Naive thymus-derived CD4-positive, alpha-beta T cell (primary cell): ENCODE measurements at regions not wholly inside any gene's neighbourhood (a gene's known extent, or its start where the extent isn't known, plus 50 kb on each side); places are given as distances from the start of the nearest gene placed in this dataset.
A peak's percentile ranks its signal among the peaks of the same experiment; 100 is the strongest.

ENCODE experiments used
- ATAC-seq: fragments of 150-1000 bp; cut with Tn5 transposase; 2 replicates; pipeline ENCODE4 v1.10.0; 2021; ENCODE audit warnings: mild to moderate bottlenecking, moderate library complexity
- CTCF ChIA-PET: fragments of 350-600 bp; sonication (Branson Sonifier 250); formaldehyde crosslinking; loops from one replicate; lab custom pipeline; 2021; ENCODE audit warnings: antibody characterized with exemption; lab: Charles Lee
- POLR2A ChIA-PET: fragments of 350-600 bp; sonication (Branson Sonifier 250); formaldehyde crosslinking; loops from one replicate; lab custom pipeline; 2021; ENCODE audit warnings: antibody characterized with exemption, inconsistent platforms; lab: Charles Lee
- DNase-seq, 9 donors: peaks; one replicate each; pipeline versions ENCODE4 v3.0.0 to v3.0.0-alpha.2; 2020 to 2022; ENCODE audit warnings: mixed read lengths in 1 of 9
- H3K27ac ChIP-seq: one replicate; pipeline ENCODE4 v1.7.0; 2013; ENCODE audit warnings: mild to moderate bottlenecking, low read depth, low read length, moderate library complexity
- H3K27me3 ChIP-seq, 2 donors: one replicate each; pipeline ENCODE4 v1.7.0; 2013; ENCODE audit warnings: low read length in 2 of 2, mild to moderate bottlenecking in 2 of 2, moderate library complexity in 2 of 2; ENCODE audit not compliant: control insufficient read depth in 2 of 2, insufficient read depth in 2 of 2
- H3K36me3 ChIP-seq, 3 experiments: 1 replicate in 2 of 3; 2 replicates in 1 of 3; pipeline ENCODE4 v1.7.0; 2013; ENCODE audit warnings: low read length in 3 of 3, mild to moderate bottlenecking in 3 of 3, moderate library complexity in 1 of 3; ENCODE audit not compliant: insufficient read depth in 3 of 3, control insufficient read depth in 2 of 3
- H3K4me1 ChIP-seq, 2 donors: one replicate each; pipeline ENCODE4 v1.7.0; 2013; ENCODE audit warnings: low read length in 2 of 2, mild to moderate bottlenecking in 2 of 2, moderate library complexity in 1 of 2; ENCODE audit not compliant: control insufficient read depth in 2 of 2, insufficient read depth in 2 of 2
- H3K4me3 ChIP-seq: 2 replicates; pipeline ENCODE4 v1.7.0; 2013; ENCODE audit warnings: mild to moderate bottlenecking, low read length
- H3K9me3 ChIP-seq, 3 experiments: 1 replicate in 2 of 3; 2 replicates in 1 of 3; pipeline ENCODE4 v1.7.0; 2013; ENCODE audit warnings: low read length in 3 of 3; ENCODE audit not compliant: control insufficient read depth in 2 of 3
- H3K27ac Mint-ChIP-seq, 9 donors: one replicate each; pipeline ENCODE4 v1.8.0; 2020 to 2022; ENCODE audit warnings: mixed read lengths in 9 of 9, mild to moderate bottlenecking in 8 of 9, moderate library complexity in 5 of 9, inconsistent platforms in 2 of 9
- H3K27me3 Mint-ChIP-seq, 5 donors: one replicate each; pipeline ENCODE4 v1.8.0; 2021 to 2022; ENCODE audit warnings: mixed read lengths in 5 of 5, mild to moderate bottlenecking in 1 of 5
- H3K36me3 Mint-ChIP-seq, 5 donors: one replicate each; pipeline ENCODE4 v1.8.0; 2020 to 2022; ENCODE audit warnings: mixed read lengths in 5 of 5, mild to moderate bottlenecking in 3 of 5, inconsistent platforms in 1 of 5
- H3K4me1 Mint-ChIP-seq, 7 donors: one replicate each; pipeline ENCODE4 v1.8.0; 2020 to 2022; ENCODE audit warnings: mixed read lengths in 7 of 7, mild to moderate bottlenecking in 3 of 7, inconsistent platforms in 1 of 7
- H3K4me3 Mint-ChIP-seq, 10 donors: one replicate each; pipeline ENCODE4 v1.8.0; 2020 to 2022; ENCODE audit warnings: mild to moderate bottlenecking in 10 of 10, mixed read lengths in 10 of 10, moderate library complexity in 6 of 10, inconsistent platforms in 2 of 10
- H3K9me3 Mint-ChIP-seq, 11 donors: one replicate each; pipeline ENCODE4 v1.8.0; 2020 to 2022; ENCODE audit warnings: mixed read lengths in 11 of 11, mild to moderate bottlenecking in 4 of 11, inconsistent platforms in 1 of 11, moderate library complexity in 1 of 11
- intact Hi-C, 2 donors: fragments of 100-400 bp; cut with micrococcal nuclease; formaldehyde crosslinking; loops; one replicate each; pipeline ENCODE4 v1.15.1; 2023

- DNase-seq (no peak), ATAC-seq (no peak)
- Histone ChIP-seq H3K27me3 (no peaks in the 10 kb centered on the region), H3K9me3 (no peaks in the 10 kb centered on the region), H3K27ac (no peak overlapping the region), H3K4me1 (no peaks in the 10 kb centered on the region), H3K4me3 (no peak overlapping the region), H3K36me3 (no peaks in the 10 kb centered on the region)
- intact Hi-C loops, result no loop called here
- Mint-ChIP-seq H3K36me3 (peaks cover 0 to 5% (median 0%) of the 10 kb centered on the region in 5 donors), H3K27me3 (peaks cover 0 to 11% (median 6%) of the 10 kb centered on the region in 5 donors), H3K27ac (no peak overlapping the region), H3K4me3 (no peak overlapping the region), H3K4me1 (no peaks in the 10 kb centered on the region), H3K9me3 (peaks cover 0 to 15% (median 7%) of the 10 kb centered on the region in 11 donors)
- ChIA-PET POLR2A (no interaction called here), CTCF (no interaction called here)
Observed at GRCh38 chr4:56215141-56215783, 172.0 kb downstream of the AASDH start.

- ATAC-seq (no peak), DNase-seq (no peak)
- H3K9me3 Mint-ChIP-seq, result peaks cover 0 to 15% (median 7%) of the 10 kb centered on the region in 11 donors
- H3K27ac Mint-ChIP-seq, result no peak overlapping the region
- no peak overlapping the region for H3K4me3 Mint-ChIP-seq
- Histone ChIP-seq H3K27ac (no peak overlapping the region), H3K4me3 (no peak overlapping the region), H3K9me3 (no peaks in the 10 kb centered on the region), H3K4me1 (no peaks in the 10 kb centered on the region), H3K36me3 (no peaks in the 10 kb centered on the region), H3K27me3 (no peaks in the 10 kb centered on the region)
- intact Hi-C loops, result loop anchor here in 1 of 2 donors (5.0 kb wide), 1 partner anchor 89 kb away; no protein-coding TSS in a partner anchor
- ChIA-PET POLR2A (no interaction called here), CTCF (no interaction called here)
- H3K36me3 Mint-ChIP-seq, result peaks cover 0 to 5% (median 0%) of the 10 kb centered on the region in 5 donors
- peaks cover 0 to 6% (median 2%) of the 10 kb centered on the region in 5 donors for H3K27me3 Mint-ChIP-seq
- H3K4me1 Mint-ChIP-seq, result no peaks in the 10 kb centered on the region
Observed at GRCh38 chr4:56213543-56213942, 173.7 kb downstream of the AASDH start.

GRCh38 chr4:56212774-56213173 is 174.5 kb downstream of the AASDH start:
- H3K27me3 Mint-ChIP-seq, result peaks cover 0 to 4% (median 2%) of the 10 kb centered on the region in 5 donors
- Histone ChIP-seq H3K27ac (no peak overlapping the region), H3K9me3 (no peaks in the 10 kb centered on the region), H3K4me3 (no peak overlapping the region), H3K27me3 (no peaks in the 10 kb centered on the region), H3K36me3 (no peaks in the 10 kb centered on the region), H3K4me1 (no peaks in the 10 kb centered on the region)
- intact Hi-C loops, result loop anchor here in 1 of 2 donors (5.0 kb wide), 1 partner anchor 90 kb away; no protein-coding TSS in a partner anchor
- H3K36me3 Mint-ChIP-seq, result peaks cover 0 to 5% (median 0%) of the 10 kb centered on the region in 5 donors
- ChIA-PET POLR2A (no interaction called here), CTCF (no interaction called here)
- H3K4me3 Mint-ChIP-seq, result no peak overlapping the region
- H3K4me1 Mint-ChIP-seq, result no peaks in the 10 kb centered on the region
- peaks cover 0 to 15% (median 7%) of the 10 kb centered on the region in 11 donors for H3K9me3 Mint-ChIP-seq
- ATAC-seq (no peak), DNase-seq (no peak)
- peak overlapping the region in 1 of 9 donors; percentile 54 for H3K27ac Mint-ChIP-seq

- no peak for ATAC-seq
- H3K27me3 Mint-ChIP-seq, result peaks cover 0 to 4% (median 0%) of the 10 kb centered on the region in 5 donors
- H3K4me1 ChIP-seq, result no peaks in the 10 kb centered on the region
- H3K36me3 ChIP-seq, result no peaks in the 10 kb centered on the region
- DNase-seq, result no peak
- ChIA-PET POLR2A (no interaction called here), CTCF (no interaction called here)
- H3K27ac ChIP-seq, result no peak overlapping the region
- H3K27ac Mint-ChIP-seq, result peak overlapping the region in 1 of 9 donors; percentile 14
- intact Hi-C loops, result loop anchor here in 1 of 2 donors (5.0 kb wide), 1 partner anchor 91 kb away; no protein-coding TSS in a partner anchor
- H3K4me3 ChIP-seq, result no peak overlapping the region
- H3K9me3 ChIP-seq, result no peaks in the 10 kb centered on the region
- H3K27me3 ChIP-seq, result no peaks in the 10 kb centered on the region
- H3K36me3 Mint-ChIP-seq, result peaks cover 0 to 5% (median 0%) of the 10 kb centered on the region in 5 donors
- peaks cover 0 to 15% (median 7%) of the 10 kb centered on the region in 11 donors for H3K9me3 Mint-ChIP-seq
- H3K4me1 Mint-ChIP-seq, result no peaks in the 10 kb centered on the region
- no peak overlapping the region for H3K4me3 Mint-ChIP-seq
Observed at GRCh38 chr4:56211202-56211601, 176.1 kb downstream of the AASDH start.

- no peaks in the 10 kb centered on the region for H3K4me1 ChIP-seq
- Mint-ChIP-seq H3K27ac (no peak overlapping the region), H3K27me3 (peaks cover 0 to 4% (median 0%) of the 10 kb centered on the region in 5 donors), H3K4me3 (no peak overlapping the region), H3K9me3 (peaks cover 0 to 15% (median 7%) of the 10 kb centered on the region in 11 donors), H3K4me1 (no peaks in the 10 kb centered on the region), H3K36me3 (peaks cover 0 to 5% (median 0%) of the 10 kb centered on the region in 5 donors)
- DNase-seq (no peak), ATAC-seq (no peak)
- H3K27me3 ChIP-seq, result no peaks in the 10 kb centered on the region
- POLR2A ChIA-PET, result no interaction called here
- no peaks in the 10 kb centered on the region for H3K36me3 ChIP-seq
- no peak overlapping the region for H3K27ac ChIP-seq
- intact Hi-C loops, result loop anchor here in 1 of 2 donors (5.0 kb wide), 1 partner anchor 92 kb away; no protein-coding TSS in a partner anchor
- CTCF ChIA-PET, result no interaction called here
- H3K9me3 ChIP-seq, result no peaks in the 10 kb centered on the region
- no peak overlapping the region for H3K4me3 ChIP-seq
Observed at GRCh38 chr4:56210397-56210796, 176.9 kb downstream of the AASDH start.

- no peak for DNase-seq
- H3K36me3 Mint-ChIP-seq, result peaks cover 0 to 5% (median 0%) of the 10 kb centered on the region in 5 donors
- peaks cover 0 to 15% (median 7%) of the 10 kb centered on the region in 11 donors for H3K9me3 Mint-ChIP-seq
- peaks cover 0 to 5% (median 0%) of the 10 kb centered on the region in 5 donors for H3K27me3 Mint-ChIP-seq
- CTCF ChIA-PET, result no interaction called here
- intact Hi-C loops, result loop anchor here in 1 of 2 donors (5.0 kb wide), 1 partner anchor 93 kb away; no protein-coding TSS in a partner anchor
- Histone ChIP-seq H3K36me3 (no peaks in the 10 kb centered on the region), H3K9me3 (no peaks in the 10 kb centered on the region), H3K27ac (no peak overlapping the region), H3K4me1 (no peaks in the 10 kb centered on the region), H3K27me3 (no peaks in the 10 kb centered on the region), H3K4me3 (no peak overlapping the region)
- ATAC-seq, result no peak
- H3K4me1 Mint-ChIP-seq, result no peaks in the 10 kb centered on the region
- no peak overlapping the region for H3K4me3 Mint-ChIP-seq
- H3K27ac Mint-ChIP-seq, result no peak overlapping the region
- POLR2A ChIA-PET, result no interaction called here
Observed at GRCh38 chr4:56209767-56210166, 177.5 kb downstream of the AASDH start.
